ENCODE measurements at regions not wholly inside any gene's neighbourhood (a gene's known extent, or its start where the extent isn't known, plus 50 kb on each side); places are given as distances from the start of the nearest gene placed in this dataset.

DNA sequence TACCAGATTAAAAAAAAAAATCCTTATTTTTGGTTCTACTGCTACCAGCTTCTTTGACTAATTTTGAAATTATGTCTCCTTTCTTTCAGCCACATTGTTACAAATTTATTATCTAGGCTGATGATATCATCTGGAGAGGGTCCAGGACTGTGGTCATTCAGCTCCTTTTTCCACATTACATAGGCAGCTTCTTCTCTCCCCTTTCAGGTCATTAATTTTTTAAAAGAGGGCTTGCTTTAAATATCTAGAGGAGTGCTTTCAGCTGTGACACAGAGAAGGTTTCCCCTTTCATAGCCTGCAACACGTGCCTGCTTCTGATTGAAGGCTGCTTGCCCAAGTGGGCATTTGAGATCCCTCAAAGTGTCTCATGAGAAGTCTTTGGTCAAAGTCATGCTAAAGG, 155.7 kb upstream of the PAPPA start:
- Histone ChIP-seq H3K27me3 (ENCODE audit: control insufficient read depth in 1 of 2, insufficient read depth in 2 of 2, low read length in 2 of 2) (no peaks in the 10 kb centered on the region), H3K9me3 (ENCODE audit: low read length) (no peaks in the 10 kb centered on the region), H3K4me1 (ENCODE audit: insufficient read depth, low read length) (peaks cover 10% of the 10 kb centered on the region), H3K4me3 (replicated peaks in 1 of 3; ENCODE audit: insufficient read depth in 1 of 3, low read depth in 2 of 3, low read length in 3 of 3) (no peak overlapping the region), H3K27ac (ENCODE audit: extremely low read length, insufficient read depth, low read length) (no peak overlapping the region), H4K20me1 (ENCODE audit: insufficient read depth, low read length) (no peaks in the 10 kb centered on the region), H3K9ac (ENCODE audit: insufficient read depth, low read depth, low read length) (no peak overlapping the region), H3K36me3 (replicated peaks in 1 of 2; ENCODE audit: control insufficient read depth in 1 of 2, insufficient read depth in 2 of 2, low read length in 2 of 2) (no peaks in the 10 kb centered on the region), H3K79me2 (ENCODE audit: insufficient read depth, low read length) (no peaks in the 10 kb centered on the region), H3K4me2 (ENCODE audit: low read depth, low read length) (no peak overlapping the region), H2AFZ (ENCODE audit: low read length) (no peak overlapping the region)
- WGBS (ENCODE audit: low lambda C conversion rate): 53% methylated on average over 1 of the region's 1 CpG
- no peak for TF ChIP-seq MTA1 (CRISPR knock-in tag; IDR thresholded peaks at IDR 0.05; ENCODE audit: borderline replicate concordance)
- no peak for TF ChIP-seq NR2F6 (IDR thresholded peaks at IDR 0.05)
- TF ChIP-seq NR2F6 (CRISPR knock-in tag; IDR thresholded peaks at IDR 0.05): no peak
- TF ChIP-seq HNRNPL (IDR thresholded peaks at IDR 0.05; ENCODE audit: low read depth, low read length): no peak
- TF ChIP-seq SNRNP70 (IDR thresholded peaks at IDR 0.05; ENCODE audit: low read depth, low read length): no peak
- TF ChIP-seq, protein P1, sequence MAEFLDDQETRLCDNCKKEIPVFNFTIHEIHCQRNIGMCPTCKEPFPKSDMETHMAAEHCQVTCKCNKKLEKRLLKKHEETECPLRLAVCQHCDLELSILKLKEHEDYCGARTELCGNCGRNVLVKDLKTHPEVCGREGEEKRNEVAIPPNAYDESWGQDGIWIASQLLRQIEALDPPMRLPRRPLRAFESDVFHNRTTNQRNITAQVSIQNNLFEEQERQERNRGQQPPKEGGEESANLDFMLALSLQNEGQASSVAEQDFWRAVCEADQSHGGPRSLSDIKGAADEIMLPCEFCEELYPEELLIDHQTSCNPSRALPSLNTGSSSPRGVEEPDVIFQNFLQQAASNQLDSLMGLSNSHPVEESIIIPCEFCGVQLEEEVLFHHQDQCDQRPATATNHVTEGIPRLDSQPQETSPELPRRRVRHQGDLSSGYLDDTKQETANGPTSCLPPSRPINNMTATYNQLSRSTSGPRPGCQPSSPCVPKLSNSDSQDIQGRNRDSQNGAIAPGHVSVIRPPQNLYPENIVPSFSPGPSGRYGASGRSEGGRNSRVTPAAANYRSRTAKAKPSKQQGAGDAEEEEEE (CRISPR knock-in tag; IDR thresholded peaks at IDR 0.05; ENCODE audit: borderline replicate concordance): no peak
- TF ChIP-seq, protein P2, sequence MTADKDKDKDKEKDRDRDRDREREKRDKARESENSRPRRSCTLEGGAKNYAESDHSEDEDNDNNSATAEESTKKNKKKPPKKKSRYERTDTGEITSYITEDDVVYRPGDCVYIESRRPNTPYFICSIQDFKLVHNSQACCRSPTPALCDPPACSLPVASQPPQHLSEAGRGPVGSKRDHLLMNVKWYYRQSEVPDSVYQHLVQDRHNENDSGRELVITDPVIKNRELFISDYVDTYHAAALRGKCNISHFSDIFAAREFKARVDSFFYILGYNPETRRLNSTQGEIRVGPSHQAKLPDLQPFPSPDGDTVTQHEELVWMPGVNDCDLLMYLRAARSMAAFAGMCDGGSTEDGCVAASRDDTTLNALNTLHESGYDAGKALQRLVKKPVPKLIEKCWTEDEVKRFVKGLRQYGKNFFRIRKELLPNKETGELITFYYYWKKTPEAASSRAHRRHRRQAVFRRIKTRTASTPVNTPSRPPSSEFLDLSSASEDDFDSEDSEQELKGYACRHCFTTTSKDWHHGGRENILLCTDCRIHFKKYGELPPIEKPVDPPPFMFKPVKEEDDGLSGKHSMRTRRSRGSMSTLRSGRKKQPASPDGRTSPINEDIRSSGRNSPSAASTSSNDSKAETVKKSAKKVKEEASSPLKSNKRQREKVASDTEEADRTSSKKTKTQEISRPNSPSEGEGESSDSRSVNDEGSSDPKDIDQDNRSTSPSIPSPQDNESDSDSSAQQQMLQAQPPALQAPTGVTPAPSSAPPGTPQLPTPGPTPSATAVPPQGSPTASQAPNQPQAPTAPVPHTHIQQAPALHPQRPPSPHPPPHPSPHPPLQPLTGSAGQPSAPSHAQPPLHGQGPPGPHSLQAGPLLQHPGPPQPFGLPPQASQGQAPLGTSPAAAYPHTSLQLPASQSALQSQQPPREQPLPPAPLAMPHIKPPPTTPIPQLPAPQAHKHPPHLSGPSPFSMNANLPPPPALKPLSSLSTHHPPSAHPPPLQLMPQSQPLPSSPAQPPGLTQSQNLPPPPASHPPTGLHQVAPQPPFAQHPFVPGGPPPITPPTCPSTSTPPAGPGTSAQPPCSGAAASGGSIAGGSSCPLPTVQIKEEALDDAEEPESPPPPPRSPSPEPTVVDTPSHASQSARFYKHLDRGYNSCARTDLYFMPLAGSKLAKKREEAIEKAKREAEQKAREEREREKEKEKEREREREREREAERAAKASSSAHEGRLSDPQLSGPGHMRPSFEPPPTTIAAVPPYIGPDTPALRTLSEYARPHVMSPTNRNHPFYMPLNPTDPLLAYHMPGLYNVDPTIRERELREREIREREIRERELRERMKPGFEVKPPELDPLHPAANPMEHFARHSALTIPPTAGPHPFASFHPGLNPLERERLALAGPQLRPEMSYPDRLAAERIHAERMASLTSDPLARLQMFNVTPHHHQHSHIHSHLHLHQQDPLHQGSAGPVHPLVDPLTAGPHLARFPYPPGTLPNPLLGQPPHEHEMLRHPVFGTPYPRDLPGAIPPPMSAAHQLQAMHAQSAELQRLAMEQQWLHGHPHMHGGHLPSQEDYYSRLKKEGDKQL (CRISPR knock-in tag; IDR thresholded peaks at IDR 0.05; ENCODE audit: low read depth): no peak
- TF ChIP-seq KLF16 (CRISPR knock-in tag; IDR thresholded peaks at IDR 0.05): no peak
- no peak for TF ChIP-seq EEA1 (CRISPR knock-in tag; IDR thresholded peaks at IDR 0.05; ENCODE audit: borderline replicate concordance)
- TF ChIP-seq CBX5 (CRISPR knock-in tag; IDR thresholded peaks at IDR 0.05; ENCODE audit: borderline replicate concordance): no peak
- TF ChIP-seq ZC3H4 (CRISPR knock-in tag; IDR thresholded peaks at IDR 0.05; ENCODE audit: borderline replicate concordance): no peak
- TF ChIP-seq JUND (CRISPR knock-in tag; IDR thresholded peaks at IDR 0.05): no peak
- TF ChIP-seq TARDBP (CRISPR knock-in tag; IDR thresholded peaks at IDR 0.05): no peak
- TF ChIP-seq, protein P3, sequence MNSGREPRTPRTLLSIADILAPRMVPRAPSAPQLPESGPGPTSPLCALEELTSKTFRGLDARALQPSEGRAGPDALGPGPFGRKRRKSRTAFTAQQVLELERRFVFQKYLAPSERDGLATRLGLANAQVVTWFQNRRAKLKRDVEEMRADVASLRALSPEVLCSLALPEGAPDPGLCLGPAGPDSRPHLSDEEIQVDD (CRISPR knock-in tag; IDR thresholded peaks at IDR 0.05; ENCODE audit: borderline replicate concordance): no peak
- no peak for TF ChIP-seq SMAD9 (CRISPR knock-in tag; IDR thresholded peaks at IDR 0.05)
- no peak for TF ChIP-seq NCOA2 (CRISPR knock-in tag; IDR thresholded peaks at IDR 0.05)
- no peak for DNase-seq (ENCODE audit: low spot score)
- in situ Hi-C loops (cut with HindIII; ENCODE audit: extremely low pct_ligation_motif_present, low pct_unique_long_range_greater_than_20kb): loop anchor here (5.0 kb wide), 1 partner anchor 116 kb away; no protein-coding TSS in a partner anchor
- BruUV-seq (replicated peaks): no TSS peak
- ChIA-PET CTCF (ENCODE audit: low intra/inter-chr PET ratio, low total read pairs) (no interaction called here), POLR2A (interaction anchor here (1.5 kb wide), 1 partner anchor 54 kb away, joined by 3 read pairs; no protein-coding TSS in a partner anchor)
- intact Hi-C loops (cut with micrococcal nuclease; ENCODE audit: unreplicated experiment): no loop called here
- no peak for FAIRE-seq
- ATAC-seq: no peak
